SK-N-SH (cell line): ENCODE measurements at regions not wholly inside any gene's neighbourhood (a gene's known extent, or its start where the extent isn't known, plus 50 kb on each side); places are given as distances from the start of the nearest gene placed in this dataset.

Source experiments
- CTCF ChIA-PET: fragments of 300-600, 350-600 bp; formaldehyde crosslinking; extraction: SDS; loops from one replicate; lab custom pipeline; 2021; lab: Yijun Ruan, JAX
- POLR2A ChIA-PET: fragments of 350-600 bp; sonication (Branson Sonifier 250); formaldehyde crosslinking; extraction: SDS; loops from one replicate; lab custom pipeline; 2020; ENCODE audit warnings: antibody characterized with exemption, inconsistent platforms; lab: Yijun Ruan, JAX
- DNase-seq: peaks from one replicate; pipeline ENCODE4 v3.0.0; 2012
- H2AFZ ChIP-seq: fragments of 200-600 bp; sonication (generic); 2 replicates; pipeline ENCODE4 v1.8.1; 2016; ENCODE audit warnings: antibody characterized with exemption, mild to moderate bottlenecking, low read depth
- H3F3A ChIP-seq: fragments of 200-600 bp; sonication (generic); replicated peaks from 2 replicates; pipeline ENCODE3; 2016; ENCODE audit warnings: antibody characterized with exemption, mild to moderate bottlenecking; ENCODE audit not compliant: insufficient read depth
- H3K27ac ChIP-seq, 2 experiments: fragments of 200-500 bp in 1 of 2; fragments of 200-600 bp in 1 of 2; sonication (Bioruptor generic) in 1 of 2; sonication (generic), shearing (Covaris generic) in 1 of 2; 2 replicates each; pipeline versions ENCODE4 v1.5.1 to v1.6.1; 2014 to 2016; ENCODE audit warnings: low read depth in 2 of 2, inconsistent platforms in 1 of 2, low read length in 1 of 2, mild to moderate bottlenecking in 1 of 2, mixed read lengths in 1 of 2
- H3K27me3 ChIP-seq: fragments of 200-600 bp; sonication (generic), shearing (Covaris generic); 2 replicates; pipeline ENCODE4 v1.6.1; 2016; ENCODE audit warnings: mixed run types; ENCODE audit not compliant: insufficient read depth
- H3K36me3 ChIP-seq, 2 experiments: fragments of 200-500 bp in 1 of 2; fragments of 200-600 bp in 1 of 2; sonication (Bioruptor generic) in 1 of 2; sonication (generic) in 1 of 2; replicated peaks in 1 of 2; 2 replicates each; pipeline versions ENCODE3 to v1.5.1; 2014 to 2016; ENCODE audit warnings: low read length in 1 of 2, mild to moderate bottlenecking in 1 of 2; ENCODE audit not compliant: insufficient read depth in 2 of 2, control insufficient read depth in 1 of 2
- H3K4me1 ChIP-seq, 2 experiments: fragments of 200-500 bp in 1 of 2; fragments of 200-600 bp in 1 of 2; sonication (Bioruptor generic) in 1 of 2; sonication (generic), shearing (Covaris generic) in 1 of 2; 2 replicates each; pipeline versions ENCODE4 v1.5.1 to v1.6.1; 2014 to 2016; ENCODE audit warnings: low read depth in 1 of 2, low read length in 1 of 2, mixed run types in 1 of 2; ENCODE audit not compliant: insufficient read depth in 2 of 2, control insufficient read depth in 1 of 2
- H3K4me2 ChIP-seq: fragments of 200-600 bp; sonication (generic), shearing (Covaris generic); 2 replicates; pipeline ENCODE4 v1.6.1; 2017; ENCODE audit warnings: mixed run types
- H3K4me3 ChIP-seq, 2 experiments: fragments of 200-500 bp in 1 of 2; fragments of 200-600 bp in 1 of 2; sonication (Bioruptor generic) in 1 of 2; sonication (generic), shearing (Covaris generic) in 1 of 2; 2 replicates each; pipeline versions ENCODE4 v1.5.1 to v1.8.1; 2014 to 2016; ENCODE audit warnings: low read depth in 2 of 2, inconsistent platforms in 1 of 2, low read length in 1 of 2, mild to moderate bottlenecking in 1 of 2, mixed read lengths in 1 of 2, moderate library complexity in 1 of 2
- H3K79me2 ChIP-seq: fragments of 200-600 bp; sonication (generic); 2 replicates; pipeline ENCODE4 v1.8.1; 2017; ENCODE audit warnings: mild to moderate bottlenecking; ENCODE audit not compliant: insufficient read depth
- H3K9ac ChIP-seq: fragments of 200-600 bp; sonication (generic); 2 replicates; pipeline ENCODE4 v1.6.1; 2017; ENCODE audit warnings: mixed run types
- H3K9me2 ChIP-seq: fragments of 200-600 bp; sonication (generic); 2 replicates; pipeline ENCODE4 v1.6.1; 2017; ENCODE audit warnings: mixed run types
- H3K9me3 ChIP-seq: fragments of 200-600 bp; sonication (generic); 2 replicates; pipeline ENCODE4 v1.6.1; 2017; ENCODE audit warnings: mixed run types, mild to moderate bottlenecking, moderate library complexity
- H4K20me1 ChIP-seq: fragments of 200-600 bp; sonication (generic); 2 replicates; pipeline ENCODE4 v1.6.1; 2017; ENCODE audit warnings: mild to moderate bottlenecking, mixed run types; ENCODE audit not compliant: insufficient read depth
- ELF1 ChIP-seq: IDR thresholded peaks from 2 replicates; pipeline ENCODE4 v1.4.0; 2012
- EP300 ChIP-seq, 2 experiments: IDR thresholded peaks; 2 replicates each; pipeline versions ENCODE4 v1.4.0 to v1.6.1; 2012; ENCODE audit warnings: borderline replicate concordance in 1 of 2, low read depth in 1 of 2, low read length in 1 of 2
- EZH2phosphoT487 ChIP-seq: fragments of 200-600 bp; sonication (generic); IDR thresholded peaks from 2 replicates; pipeline ENCODE4 v1.6.1; 2017; ENCODE audit warnings: low read depth, mixed run types, mild to moderate bottlenecking, antibody characterized with exemption, moderate library complexity, borderline replicate concordance
- FOSL2 ChIP-seq: IDR thresholded peaks from 2 replicates; pipeline ENCODE4 v1.4.0; 2012; ENCODE audit warnings: low read depth, mild to moderate bottlenecking, moderate library complexity, borderline replicate concordance
- FOXJ3 ChIP-seq: sonication (generic); formaldehyde crosslinking; IDR thresholded peaks from 2 replicates; pipeline ENCODE4 v1.5.1; 2020; ENCODE audit warnings: mild to moderate bottlenecking, missing genetic modification reagents
- FOXM1 ChIP-seq: IDR thresholded peaks from 2 replicates; pipeline ENCODE4 v1.4.0; 2012; ENCODE audit warnings: low read depth, mild to moderate bottlenecking
- GABPA ChIP-seq: IDR thresholded peaks from 2 replicates; pipeline ENCODE4 v1.4.0; 2012; ENCODE audit warnings: low read depth, mild to moderate bottlenecking
- GATA2 ChIP-seq: sonication (generic); formaldehyde crosslinking; IDR thresholded peaks from 2 replicates; pipeline ENCODE4 v1.5.0; 2020; ENCODE audit warnings: mild to moderate bottlenecking, missing genetic modification reagents
- MAX ChIP-seq: IDR thresholded peaks from 2 replicates; pipeline ENCODE4 v1.4.0; 2012; ENCODE audit warnings: low read depth
- MEF2A ChIP-seq: IDR thresholded peaks from 2 replicates; pipeline ENCODE4 v1.4.0; 2012; ENCODE audit warnings: low read depth, borderline replicate concordance
- MXI1 ChIP-seq: IDR thresholded peaks from 2 replicates; pipeline ENCODE4 v1.6.1; 2012; ENCODE audit warnings: mild to moderate bottlenecking, low read depth, low read length, improper control_type of control experiment
- NFIC ChIP-seq: IDR thresholded peaks from 2 replicates; pipeline ENCODE4 v1.4.0; 2012; ENCODE audit warnings: borderline replicate concordance
- RAD21 ChIP-seq: IDR thresholded peaks from 2 replicates; pipeline ENCODE4 v1.6.1; 2012; ENCODE audit warnings: mild to moderate bottlenecking, low read length
- REST ChIP-seq: IDR thresholded peaks from 2 replicates; pipeline ENCODE4 v1.6.1; 2012; ENCODE audit warnings: mild to moderate bottlenecking, low read depth, low read length, moderate library complexity
- RXRA ChIP-seq: IDR thresholded peaks from 2 replicates; pipeline ENCODE4 v1.4.0; 2012; ENCODE audit warnings: low read depth, mild to moderate bottlenecking, borderline replicate concordance
- SIN3A ChIP-seq: IDR thresholded peaks from 2 replicates; pipeline ENCODE4 v1.6.1; 2012; ENCODE audit warnings: low read depth, mild to moderate bottlenecking, low read length, moderate library complexity, borderline replicate concordance
- SMC3 ChIP-seq: IDR thresholded peaks from 2 replicates; pipeline ENCODE4 v1.6.1; 2012; ENCODE audit warnings: low read depth, low read length, improper control_type of control experiment
- TAF1 ChIP-seq: IDR thresholded peaks from 2 replicates; pipeline ENCODE4 v1.6.1; 2012; ENCODE audit warnings: low read depth, mild to moderate bottlenecking, low read length, moderate library complexity, borderline replicate concordance
- USF1 ChIP-seq: IDR thresholded peaks from 2 replicates; pipeline ENCODE4 v1.4.0; 2012; ENCODE audit warnings: low read depth, borderline replicate concordance
- YY1 ChIP-seq: IDR thresholded peaks from 2 replicates; pipeline ENCODE4 v1.4.0; 2012; ENCODE audit warnings: low read depth, mild to moderate bottlenecking
- ZBTB33 ChIP-seq: IDR thresholded peaks from 2 replicates; pipeline ENCODE4 v1.4.0; 2012; ENCODE audit warnings: low read depth, borderline replicate concordance
- WGBS: methylation state at CpG from one replicate; pipeline ENCODE4 v1.1.6; 2017; ENCODE audit warnings: low lambda C conversion rate; 5-methylcytosine and 5-hydroxymethylcytosine counted together

GRCh38 chr2:120439067-120439368, 93.1 kb downstream of the INHBB start:
- peaks cover 16% of the 10 kb centered on the region; the same call in 1 of the 2 replicates for H3K27me3 ChIP-seq
- no peak overlapping the region for H2AFZ ChIP-seq
- no peaks in the 10 kb centered on the region for H3K79me2 ChIP-seq
- POLR2A ChIA-PET, result no interaction called here
- TF ChIP-seq GABPA (no peak), FOSL2 (no peak), MEF2A (no peak), ZBTB33 (no peak), USF1 (no peak), TAF1 (no peak), FOXM1 (no peak), NFIC (no peak), EZH2phosphoT487 (no peak), RXRA (no peak), MAX (no peak), GATA2 (CRISPR knock-in tag) (no peak)
- TF ChIP-seq, all 33 proteins: peak for 0
- H3K9ac ChIP-seq, result no peak overlapping the region
- H3K27ac ChIP-seq, result no peak overlapping the region
- no peaks in the 10 kb centered on the region; a peak in 1 of 4 replicates for H3K4me1 ChIP-seq
- no peaks in the 10 kb centered on the region for H3K9me3 ChIP-seq
- no peak for DNase-seq
- H4K20me1 ChIP-seq, result no peaks in the 10 kb centered on the region
- no peaks in the 10 kb centered on the region for H3K36me3 ChIP-seq
- H3F3A ChIP-seq, result no peaks in the 10 kb centered on the region
- no peaks in the 10 kb centered on the region for H3K9me2 ChIP-seq
- H3K4me3 ChIP-seq, result no peak overlapping the region
- no peak overlapping the region for H3K4me2 ChIP-seq
- CTCF ChIA-PET, result interaction anchor here (1.0 to 1.7 kb wide), 2 partner anchors 94 to 242 kb away, joined by 3 to 4 read pairs; no protein-coding TSS in a partner anchor

GRCh38 chr2:120439637-120440384, 93.9 kb downstream of the INHBB start:
- Histone ChIP-seq H3F3A (no peaks in the 10 kb centered on the region), H3K9ac (no peak overlapping the region), H3K79me2 (no peaks in the 10 kb centered on the region), H3K4me3 (no peak overlapping the region), H3K9me2 (no peaks in the 10 kb centered on the region), H3K4me2 (no peak overlapping the region), H3K27me3 (peaks cover 24% of the 10 kb centered on the region; the same call in 1 of the 2 replicates), H3K27ac (no peak overlapping the region), H3K9me3 (no peaks in the 10 kb centered on the region), H4K20me1 (no peaks in the 10 kb centered on the region), H3K4me1 (no peaks in the 10 kb centered on the region; a peak in 1 of 4 replicates), H3K36me3 (no peaks in the 10 kb centered on the region), H2AFZ (no peak overlapping the region)
- TF ChIP-seq YY1 (no peak), TAF1 (no peak), SMC3 (no peak), EP300 (IDR thresholded peaks at IDR 0.05; ENCODE audit: borderline replicate concordance in 1 of 2, low read depth in 1 of 2, low read length in 1 of 2) (no peak), SIN3A (no peak), FOXJ3 (CRISPR knock-in tag) (no peak), NFIC (no peak), ELF1 (no peak), MEF2A (no peak), EZH2phosphoT487 (no peak), MAX (no peak), REST (no peak), MXI1 (no peak), RAD21 (no peak)
- 57% methylated on average over 12 of the region's 19 CpGs for WGBS
- ChIA-PET CTCF (interaction anchor here (1.0 to 1.7 kb wide), 2 partner anchors 95 to 241 kb away, joined by 3 to 4 read pairs; no protein-coding TSS in a partner anchor), POLR2A (no interaction called here)
- no peak for DNase-seq
